ENCODE measurements at regions not wholly inside any gene's neighbourhood (a gene's known extent, or its start where the extent isn't known, plus 50 kb on each side); places are given as distances from the start of the nearest gene placed in this dataset.

DNA sequence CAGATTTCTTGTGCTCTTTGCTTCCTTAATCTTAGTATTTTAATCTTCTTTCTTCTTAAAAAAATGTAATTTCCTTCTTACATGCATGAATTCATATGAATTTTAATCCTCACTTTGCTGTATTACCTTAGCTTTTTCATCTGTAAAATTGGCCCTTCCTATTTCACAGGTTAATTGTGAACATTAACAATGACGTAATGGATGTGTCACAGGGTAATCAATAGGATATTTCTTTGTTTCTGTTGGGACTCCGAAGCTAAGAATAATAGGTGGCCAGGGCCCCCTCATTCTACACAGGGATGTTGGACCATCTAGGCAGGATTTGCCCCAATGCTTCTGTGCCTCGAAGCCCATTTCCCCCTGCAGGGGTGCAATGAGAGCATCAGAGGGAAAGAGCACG is 187.4 kb upstream of the NFIB start:
- Histone ChIP-seq H2AFZ (ENCODE audit: low read depth) (no peak overlapping the region), H3K36me3 (replicated peaks in 1 of 2; ENCODE audit: control insufficient read depth in 1 of 2, insufficient read depth in 2 of 2, low read length in 1 of 2) (no peaks in the 10 kb centered on the region), H3K27ac (ENCODE audit: low read depth in 2 of 2, low read length in 1 of 2) (no peak overlapping the region), H3K4me1 (ENCODE audit: control insufficient read depth in 1 of 2, insufficient read depth in 2 of 2, low read depth in 1 of 2, low read length in 1 of 2) (peaks cover 0 to 3% of the 10 kb centered on the region in 2 experiments; a peak in 1 of 4 replicates), H3K9me3 (no peaks in the 10 kb centered on the region), H3K9ac (no peak overlapping the region), H3K4me2 (no peak overlapping the region), H4K20me1 (ENCODE audit: insufficient read depth) (no peaks in the 10 kb centered on the region), H3F3A (replicated peaks; ENCODE audit: insufficient read depth) (no peaks in the 10 kb centered on the region), H3K9me2 (no peaks in the 10 kb centered on the region), H3K27me3 (ENCODE audit: insufficient read depth) (no peaks in the 10 kb centered on the region; the same call in 1 of the 2 replicates), H3K79me2 (ENCODE audit: insufficient read depth) (no peaks in the 10 kb centered on the region), H3K4me3 (ENCODE audit: low read depth in 2 of 2, low read length in 1 of 2) (no peak overlapping the region)
- 61% methylated on average over 4 of the region's 4 CpGs for WGBS (ENCODE audit: low lambda C conversion rate)
- ChIA-PET CTCF (no interaction called here), POLR2A (no interaction called here)
- no peak for DNase-seq
- no peak for TF ChIP-seq FOXM1 (IDR thresholded peaks at IDR 0.05; ENCODE audit: low read depth)
- TF ChIP-seq RXRA (IDR thresholded peaks at IDR 0.05; ENCODE audit: borderline replicate concordance, low read depth), result no peak
- TF ChIP-seq, protein P1, sequence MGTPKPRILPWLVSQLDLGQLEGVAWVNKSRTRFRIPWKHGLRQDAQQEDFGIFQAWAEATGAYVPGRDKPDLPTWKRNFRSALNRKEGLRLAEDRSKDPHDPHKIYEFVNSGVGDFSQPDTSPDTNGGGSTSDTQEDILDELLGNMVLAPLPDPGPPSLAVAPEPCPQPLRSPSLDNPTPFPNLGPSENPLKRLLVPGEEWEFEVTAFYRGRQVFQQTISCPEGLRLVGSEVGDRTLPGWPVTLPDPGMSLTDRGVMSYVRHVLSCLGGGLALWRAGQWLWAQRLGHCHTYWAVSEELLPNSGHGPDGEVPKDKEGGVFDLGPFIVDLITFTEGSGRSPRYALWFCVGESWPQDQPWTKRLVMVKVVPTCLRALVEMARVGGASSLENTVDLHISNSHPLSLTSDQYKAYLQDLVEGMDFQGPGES (IDR thresholded peaks at IDR 0.05; ENCODE audit: low read depth, low read length), result no peak
- TF ChIP-seq GATA2 (CRISPR knock-in tag; IDR thresholded peaks at IDR 0.05), result no peak
- no peak for TF ChIP-seq SMC3 (IDR thresholded peaks at IDR 0.05; ENCODE audit: low read depth, low read length)
- no peak for TF ChIP-seq MXI1 (IDR thresholded peaks at IDR 0.05; ENCODE audit: low read depth, low read length)
- TF ChIP-seq, protein P2, sequence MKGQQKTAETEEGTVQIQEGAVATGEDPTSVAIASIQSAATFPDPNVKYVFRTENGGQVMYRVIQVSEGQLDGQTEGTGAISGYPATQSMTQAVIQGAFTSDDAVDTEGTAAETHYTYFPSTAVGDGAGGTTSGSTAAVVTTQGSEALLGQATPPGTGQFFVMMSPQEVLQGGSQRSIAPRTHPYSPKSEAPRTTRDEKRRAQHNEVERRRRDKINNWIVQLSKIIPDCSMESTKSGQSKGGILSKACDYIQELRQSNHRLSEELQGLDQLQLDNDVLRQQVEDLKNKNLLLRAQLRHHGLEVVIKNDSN (IDR thresholded peaks at IDR 0.05; ENCODE audit: borderline replicate concordance, low read depth), result no peak
- TF ChIP-seq RCOR1 (IDR thresholded peaks at IDR 0.05; ENCODE audit: low read length), result no peak
- no peak for TF ChIP-seq YY1 (IDR thresholded peaks at IDR 0.05; ENCODE audit: low read depth)
- TF ChIP-seq SIN3A (IDR thresholded peaks at IDR 0.05; ENCODE audit: borderline replicate concordance, low read depth, low read length), result no peak
- no peak for TF ChIP-seq JUND (IDR thresholded peaks at IDR 0.05)
- TF ChIP-seq, protein P3, sequence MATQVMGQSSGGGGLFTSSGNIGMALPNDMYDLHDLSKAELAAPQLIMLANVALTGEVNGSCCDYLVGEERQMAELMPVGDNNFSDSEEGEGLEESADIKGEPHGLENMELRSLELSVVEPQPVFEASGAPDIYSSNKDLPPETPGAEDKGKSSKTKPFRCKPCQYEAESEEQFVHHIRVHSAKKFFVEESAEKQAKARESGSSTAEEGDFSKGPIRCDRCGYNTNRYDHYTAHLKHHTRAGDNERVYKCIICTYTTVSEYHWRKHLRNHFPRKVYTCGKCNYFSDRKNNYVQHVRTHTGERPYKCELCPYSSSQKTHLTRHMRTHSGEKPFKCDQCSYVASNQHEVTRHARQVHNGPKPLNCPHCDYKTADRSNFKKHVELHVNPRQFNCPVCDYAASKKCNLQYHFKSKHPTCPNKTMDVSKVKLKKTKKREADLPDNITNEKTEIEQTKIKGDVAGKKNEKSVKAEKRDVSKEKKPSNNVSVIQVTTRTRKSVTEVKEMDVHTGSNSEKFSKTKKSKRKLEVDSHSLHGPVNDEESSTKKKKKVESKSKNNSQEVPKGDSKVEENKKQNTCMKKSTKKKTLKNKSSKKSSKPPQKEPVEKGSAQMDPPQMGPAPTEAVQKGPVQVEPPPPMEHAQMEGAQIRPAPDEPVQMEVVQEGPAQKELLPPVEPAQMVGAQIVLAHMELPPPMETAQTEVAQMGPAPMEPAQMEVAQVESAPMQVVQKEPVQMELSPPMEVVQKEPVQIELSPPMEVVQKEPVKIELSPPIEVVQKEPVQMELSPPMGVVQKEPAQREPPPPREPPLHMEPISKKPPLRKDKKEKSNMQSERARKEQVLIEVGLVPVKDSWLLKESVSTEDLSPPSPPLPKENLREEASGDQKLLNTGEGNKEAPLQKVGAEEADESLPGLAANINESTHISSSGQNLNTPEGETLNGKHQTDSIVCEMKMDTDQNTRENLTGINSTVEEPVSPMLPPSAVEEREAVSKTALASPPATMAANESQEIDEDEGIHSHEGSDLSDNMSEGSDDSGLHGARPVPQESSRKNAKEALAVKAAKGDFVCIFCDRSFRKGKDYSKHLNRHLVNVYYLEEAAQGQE (IDR thresholded peaks at IDR 0.05; ENCODE audit: low read depth, low read length), result no peak
- no peak for TF ChIP-seq NFIC (IDR thresholded peaks at IDR 0.05; ENCODE audit: borderline replicate concordance)
- no peak for TF ChIP-seq POLR2AphosphoS5 (IDR thresholded peaks at IDR 0.05; ENCODE audit: low read depth, low read length)
